COLO668 (cell line): ENCODE measurements at regions not wholly inside any gene's neighbourhood (a gene's known extent, or its start where the extent isn't known, plus 50 kb on each side); places are given as distances from the start of the nearest gene placed in this dataset.

ENCODE experiments used
- DNase-seq: peaks from one replicate; lab custom pipeline; 2025; ENCODE audit not compliant: unreplicated experiment; lab: John Stamatoyannopoulos, UW

DNA sequence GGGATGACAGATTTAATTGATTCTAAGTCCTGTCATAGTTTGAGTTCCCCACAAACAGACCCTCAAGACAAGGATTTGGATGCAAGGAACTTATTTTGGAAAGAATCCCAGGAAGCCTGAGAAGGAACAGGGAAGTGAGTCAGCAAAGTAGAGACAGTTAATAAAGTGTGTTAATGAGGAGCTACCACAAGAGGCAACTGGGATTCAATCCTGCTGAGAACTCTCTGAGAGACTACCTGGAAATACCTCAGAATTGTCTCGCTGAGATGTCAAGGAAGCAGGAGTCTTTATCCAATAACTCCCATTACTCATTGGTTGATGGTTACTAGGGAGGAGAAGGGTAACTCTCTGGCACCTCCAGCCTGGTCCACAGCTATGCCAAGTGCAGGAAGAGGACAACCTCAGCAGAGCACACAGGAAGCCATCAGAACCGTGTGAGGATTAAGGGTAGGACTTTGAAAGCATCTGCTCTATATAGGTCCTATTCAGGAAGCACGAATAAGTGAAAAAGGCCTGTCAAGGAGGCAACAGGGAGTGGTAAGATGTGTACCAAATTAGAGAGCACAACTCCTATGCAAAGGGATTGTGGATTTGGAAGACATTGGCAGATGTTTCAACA is 311.1 kb upstream of the KCNH8 start:
- no peak for DNase-seq

DNA sequence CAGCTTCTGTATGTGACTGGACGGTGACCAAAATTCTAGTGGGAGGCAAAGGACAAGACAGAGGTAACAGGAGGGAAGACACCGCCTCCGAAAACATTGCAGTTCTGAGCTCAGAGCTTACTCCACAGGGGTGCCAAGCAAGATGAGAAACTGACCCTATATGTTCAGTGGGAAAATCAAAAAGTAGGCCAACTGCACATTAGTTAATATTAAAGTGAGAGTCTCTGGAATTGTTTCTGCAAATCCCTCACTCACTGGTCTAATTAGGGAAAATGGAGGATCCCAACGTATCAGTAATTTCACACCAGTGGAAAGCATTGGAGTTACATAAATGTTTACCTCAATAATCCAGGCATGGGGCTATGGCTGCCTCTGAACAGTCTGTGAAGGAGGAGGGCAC is 313.3 kb upstream of the KCNH8 start:
- no peak for DNase-seq

DNA sequence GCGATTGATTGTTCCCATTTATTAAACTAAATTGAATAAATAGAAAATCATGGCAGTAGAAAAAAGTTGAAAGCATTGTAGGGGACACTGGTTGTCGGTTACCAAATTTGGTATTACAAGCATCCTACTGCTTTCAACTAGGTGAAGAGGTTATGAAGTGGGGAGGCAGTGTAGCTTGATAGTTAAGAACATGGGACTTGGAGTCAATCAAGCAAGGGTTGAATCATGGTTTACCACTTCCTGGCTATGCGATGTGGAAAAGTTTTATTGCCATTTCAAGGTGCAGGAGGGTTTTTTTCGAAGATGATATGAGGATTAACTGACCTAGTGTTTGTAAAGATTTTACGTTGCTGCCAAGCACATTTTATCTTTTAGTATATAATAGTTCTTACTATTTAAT is 318.2 kb upstream of the KCNH8 start:
- DNase-seq: no peak

- DNase-seq: no peak
Measured at GRCh38 chr3:18828637-18829036, 319.7 kb upstream of the KCNH8 start.

- no peak for DNase-seq
Measured at GRCh38 chr3:18827664-18828063, 320.6 kb upstream of the KCNH8 start.

GRCh38 chr3:18825665-18826064 is 322.6 kb upstream of the KCNH8 start:
- no peak for DNase-seq

DNA sequence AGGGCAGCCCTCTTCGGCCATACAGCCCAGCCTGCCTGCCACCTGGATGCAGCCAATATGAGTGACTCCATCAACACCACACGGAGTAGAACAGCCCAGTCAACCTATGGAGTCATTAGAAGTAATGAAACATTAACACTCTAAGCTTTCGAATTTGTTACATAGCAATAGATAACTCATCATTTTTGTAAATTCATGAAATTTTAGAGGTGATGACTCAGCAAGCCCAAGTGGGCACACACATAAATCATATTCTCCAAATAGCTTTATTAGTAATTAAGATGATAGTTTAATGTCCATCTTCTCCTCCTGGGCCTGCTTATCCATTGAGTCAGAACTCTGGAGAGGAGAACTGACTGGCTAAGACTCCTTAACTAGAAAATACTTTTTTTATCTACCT is 335.0 kb upstream of the KCNH8 start:
- no peak for DNase-seq

- peak; percentile 3 for DNase-seq
Measured at GRCh38 chr3:18812316-18812715, 336.0 kb upstream of the KCNH8 start.

DNA sequence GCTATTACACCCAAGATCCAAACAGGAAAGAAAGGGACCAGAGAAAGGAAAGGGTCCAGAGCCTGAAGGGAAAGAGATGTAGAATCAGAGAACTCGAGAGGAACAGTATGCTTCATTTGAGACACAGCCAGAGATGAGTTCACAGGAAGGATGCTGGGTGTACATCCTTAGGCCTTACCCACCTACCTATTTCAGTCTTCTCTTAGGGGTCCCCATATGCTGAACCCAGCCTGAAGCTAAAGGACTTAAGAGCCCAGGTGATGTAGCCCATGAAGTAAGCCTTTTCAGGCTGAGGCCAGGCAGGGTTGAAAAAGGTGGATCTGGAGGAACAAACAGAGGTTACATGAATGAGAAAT is 338.0 kb upstream of the KCNH8 start:
- DNase-seq: no peak

DNA sequence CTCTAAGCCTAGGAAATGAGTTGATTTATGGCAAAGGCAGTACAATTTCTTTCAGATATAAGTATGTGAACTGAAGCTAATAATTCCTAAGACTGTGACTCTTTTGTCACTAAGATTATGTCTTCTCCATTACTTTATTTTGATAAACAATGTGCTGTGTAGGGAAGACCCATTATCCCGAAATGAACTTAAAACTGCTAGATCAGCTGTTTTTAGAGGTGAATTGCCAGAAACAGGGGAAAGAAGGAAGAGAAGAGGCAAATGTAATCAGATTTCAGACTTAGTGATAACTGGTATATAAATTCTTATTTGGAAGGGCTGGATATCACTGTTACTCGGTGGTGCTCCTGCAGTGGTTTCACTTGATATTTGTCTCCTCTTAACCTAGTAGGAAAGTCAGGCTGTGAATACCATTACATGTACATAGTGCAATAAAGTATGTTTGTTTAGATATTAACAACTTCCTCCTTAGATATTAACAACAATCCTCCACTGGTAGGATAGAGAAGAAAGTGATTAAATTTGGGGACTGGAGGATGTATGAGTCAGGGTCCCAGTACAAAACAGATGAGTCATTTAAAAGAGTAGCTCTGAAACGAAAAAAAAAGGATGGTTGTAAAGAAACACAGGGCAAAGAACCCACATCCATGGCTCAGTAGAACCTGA is 338.5 kb upstream of the KCNH8 start:
- DNase-seq: no peak

- no peak for DNase-seq
Measured at GRCh38 chr3:18808429-18808828, 339.9 kb upstream of the KCNH8 start.

- no peak for DNase-seq
Measured at GRCh38 chr3:18807593-18807992, 340.7 kb upstream of the KCNH8 start.

DNA sequence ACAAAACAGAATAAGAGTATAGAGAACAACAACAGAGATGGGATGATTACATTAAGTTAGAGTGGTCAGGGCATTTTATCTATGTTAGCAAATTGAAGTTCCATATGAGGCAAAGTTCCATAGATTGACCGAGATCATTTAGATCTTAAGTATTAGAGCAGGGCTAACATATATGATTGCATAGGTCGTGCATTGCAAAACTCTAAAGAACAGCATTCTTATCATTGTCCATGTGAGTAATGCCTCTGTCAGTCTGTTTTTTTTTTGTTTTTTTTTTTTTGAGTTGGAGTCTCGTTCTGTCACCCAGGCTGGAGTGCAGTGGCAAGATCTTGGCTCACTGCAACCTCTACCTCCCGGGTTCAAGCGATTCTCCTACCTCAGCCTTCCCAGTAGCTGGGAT is 341.7 kb upstream of the KCNH8 start:
- DNase-seq: no peak

- DNase-seq: no peak
Measured at GRCh38 chr3:18797378-18797777, 350.9 kb upstream of the KCNH8 start.

GRCh38 chr3:18795078-18795477 is 353.2 kb upstream of the KCNH8 start:
- no peak for DNase-seq

DNA sequence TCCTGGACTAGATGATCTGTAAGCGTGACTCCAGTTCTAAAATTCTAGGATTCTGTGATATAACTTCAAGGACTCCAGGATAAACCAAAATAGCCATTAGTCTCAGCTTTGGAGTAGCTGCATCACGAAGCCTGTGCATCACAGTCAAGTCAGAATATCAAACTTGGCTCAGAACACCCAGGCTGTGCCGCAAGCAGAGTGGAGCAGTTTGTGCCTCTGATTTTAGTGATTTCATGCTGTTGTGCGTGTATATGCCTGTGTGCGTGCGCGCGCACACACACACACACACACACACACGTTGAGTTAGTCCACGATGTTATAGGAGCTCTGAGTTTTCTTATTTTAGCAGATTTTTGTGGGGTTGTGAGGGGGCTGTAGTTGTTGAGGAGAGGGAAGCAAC is 356.6 kb upstream of the KCNH8 start:
- DNase-seq: no peak

GRCh38 chr3:18791182-18791581 is 357.1 kb upstream of the KCNH8 start:
- DNase-seq: no peak

DNA sequence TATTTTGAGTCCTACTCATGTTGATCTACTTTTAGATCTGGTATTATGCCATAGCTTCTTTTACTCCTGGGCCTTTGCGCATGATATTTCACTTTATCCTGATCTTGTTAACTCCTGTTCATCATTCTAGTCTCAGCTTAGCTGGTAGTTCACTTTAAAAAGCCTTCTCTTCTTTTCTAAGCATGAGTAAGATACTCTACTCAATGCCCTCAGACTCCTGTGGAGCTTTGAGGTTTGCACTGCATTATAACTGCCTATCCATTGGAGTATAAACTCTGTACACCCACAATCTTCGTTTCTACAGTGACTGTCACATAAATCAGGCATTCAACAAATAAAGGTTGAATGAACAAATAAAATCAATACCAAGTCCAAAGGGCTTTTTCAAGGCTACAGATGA is 357.9 kb upstream of the KCNH8 start:
- no peak for DNase-seq

- no peak for DNase-seq
Measured at GRCh38 chr3:18789734-18790133, 358.6 kb upstream of the KCNH8 start.

GRCh38 chr3:18787441-18787840 is 360.9 kb upstream of the KCNH8 start:
- DNase-seq: no peak

DNA sequence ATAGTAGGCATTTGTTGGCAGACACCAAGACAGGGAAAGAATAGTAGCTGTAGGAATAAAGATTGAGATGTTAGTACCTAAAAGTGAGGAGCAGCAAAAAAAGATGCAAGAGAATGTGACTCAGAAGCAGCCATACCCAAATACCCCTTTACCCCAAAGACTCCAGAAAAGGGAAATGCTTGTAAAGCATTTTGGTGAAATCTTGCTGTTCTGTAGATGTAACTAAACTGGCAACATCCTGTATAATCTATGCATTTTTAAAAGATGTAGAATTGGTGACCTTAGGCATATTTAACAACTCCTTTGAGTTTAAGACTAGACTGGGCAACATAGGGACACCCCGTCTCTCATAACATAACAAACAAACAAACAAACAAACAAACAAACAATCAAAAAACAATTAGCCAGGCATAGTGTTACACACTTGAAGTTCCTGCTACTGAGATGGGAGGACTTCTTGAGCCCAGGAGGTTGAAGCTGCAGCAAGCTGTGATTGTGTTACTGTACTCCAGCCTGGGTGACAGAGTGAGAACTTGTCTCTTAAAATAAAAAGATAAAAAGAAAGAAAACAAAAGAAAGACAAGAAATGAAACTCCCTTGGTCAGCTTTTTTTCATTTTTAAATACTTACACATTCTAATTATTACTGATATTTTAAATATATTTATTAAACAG is 361.5 kb upstream of the KCNH8 start:
- DNase-seq: no peak

DNA sequence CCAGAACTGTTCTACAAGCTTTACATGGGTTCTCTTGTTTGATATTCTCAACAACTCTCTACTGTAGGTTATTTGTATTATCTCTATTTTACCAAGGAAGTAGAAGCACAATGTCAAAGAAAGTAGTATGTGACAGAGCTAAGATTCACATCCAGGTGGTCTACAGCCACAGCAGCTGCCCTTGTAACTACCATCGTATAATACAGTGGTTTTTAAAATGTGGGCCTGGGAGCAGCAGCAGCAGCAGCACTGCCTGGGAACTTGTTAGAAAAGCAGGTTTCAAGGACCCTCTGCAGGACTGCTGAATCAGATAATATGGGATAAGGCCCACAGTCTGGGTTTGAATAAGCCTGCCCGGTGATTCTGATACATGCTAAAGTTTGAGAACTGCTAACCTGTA is 357.1 kb upstream of the SATB1 start:
- no peak for DNase-seq

GRCh38 chr3:18780959-18781358 is 355.8 kb upstream of the SATB1 start:
- no peak for DNase-seq
